CD14-positive monocyte (primary cell): ENCODE measurements at regions not wholly inside any gene's neighbourhood (a gene's known extent, or its start where the extent isn't known, plus 50 kb on each side); places are given as distances from the start of the nearest gene placed in this dataset.

ENCODE experiments used
- DNase-seq, 3 donors: peaks; one replicate each; pipeline ENCODE4 v3.0.0-alpha.2; 2011 to 2022
- H2AFZ ChIP-seq: 2 replicates; pipeline ENCODE4 v1.6.0; 2012; ENCODE audit warnings: mild to moderate bottlenecking, low read depth, low read length, inconsistent platforms; ENCODE audit not compliant: insufficient read depth, poor library complexity, severe bottlenecking
- H3K27ac ChIP-seq, 2 donors: 1 replicate in 1 of 2; 2 replicates in 1 of 2; pipeline ENCODE4 v1.5.1; 2012 to 2013; ENCODE audit warnings: low read length in 2 of 2, control low read depth in 1 of 2, inconsistent platforms in 1 of 2, low read depth in 1 of 2, mild to moderate bottlenecking in 1 of 2
- H3K27me3 ChIP-seq, 2 donors: one replicate each; pipeline versions ENCODE4 v1.6.0 to v1.6.1; 2011 to 2013; ENCODE audit warnings: low read length in 2 of 2; ENCODE audit not compliant: control insufficient read depth in 2 of 2, insufficient read depth in 2 of 2
- H3K36me3 ChIP-seq, 2 donors: replicated peaks in 1 of 2; 1 replicate in 1 of 2; 2 replicates in 1 of 2; pipeline versions ENCODE4 v1.5.1 to v1.6.1; 2012 to 2013; ENCODE audit warnings: low read length in 2 of 2, control low read depth in 1 of 2, inconsistent platforms in 1 of 2, mild to moderate bottlenecking in 1 of 2; ENCODE audit not compliant: insufficient read depth in 2 of 2, control insufficient read depth in 1 of 2
- H3K4me1 ChIP-seq, 2 donors: 1 replicate in 1 of 2; 2 replicates in 1 of 2; pipeline versions ENCODE4 v1.5.1 to v1.6.1; 2012 to 2013; ENCODE audit warnings: low read length in 2 of 2, control low read depth in 1 of 2, inconsistent platforms in 1 of 2, mild to moderate bottlenecking in 1 of 2, moderate library complexity in 1 of 2; ENCODE audit not compliant: insufficient read depth in 2 of 2, control insufficient read depth in 1 of 2
- H3K4me2 ChIP-seq: replicated peaks from 2 replicates; pipeline ENCODE3; 2012; ENCODE audit warnings: low read length, moderate library complexity, mild to moderate bottlenecking; ENCODE audit not compliant: poor library complexity, severe bottlenecking; ENCODE audit errors: extremely low read depth
- H3K4me3 ChIP-seq, 3 experiments: fragments of 200-600 bp in 1 of 3; sonication (generic) in 1 of 3; replicated peaks in 1 of 3; 1 replicate in 2 of 3; 2 replicates in 1 of 3; pipeline ENCODE4 v1.5.1; 2011 to 2013; ENCODE audit warnings: low read length in 3 of 3, mild to moderate bottlenecking in 3 of 3, control low read depth in 2 of 3, low read depth in 2 of 3, inconsistent platforms in 1 of 3, moderate library complexity in 1 of 3
- H3K79me2 ChIP-seq: 2 replicates; pipeline ENCODE4 v1.6.0; 2012; ENCODE audit warnings: mild to moderate bottlenecking, control low read depth, inconsistent platforms, low read length, moderate library complexity; ENCODE audit not compliant: insufficient read depth
- H3K9ac ChIP-seq: 2 replicates; pipeline ENCODE4 v1.6.0; 2017; ENCODE audit warnings: low read length, mild to moderate bottlenecking; ENCODE audit not compliant: insufficient read depth, poor library complexity, severe bottlenecking
- H3K9me3 ChIP-seq, 2 donors: replicated peaks in 1 of 2; 1 replicate in 1 of 2; 2 replicates in 1 of 2; pipeline versions ENCODE4 v1.5.1 to v1.6.1; 2012 to 2013; ENCODE audit warnings: low read length in 2 of 2, control low read depth in 1 of 2; ENCODE audit not compliant: control insufficient read depth in 1 of 2, insufficient read depth in 1 of 2
- H4K20me1 ChIP-seq: 2 replicates; pipeline ENCODE4 v1.6.0; 2012; ENCODE audit warnings: mild to moderate bottlenecking, low read length, control low read depth, moderate library complexity; ENCODE audit not compliant: insufficient read depth
- H3K27ac Mint-ChIP-seq, 7 donors: one replicate each; pipeline ENCODE4 v1.8.0; 2020; ENCODE audit warnings: mild to moderate bottlenecking in 7 of 7, mixed read lengths in 7 of 7, moderate library complexity in 6 of 7, inconsistent platforms in 2 of 7
- H3K27me3 Mint-ChIP-seq, 3 donors: one replicate each; pipeline ENCODE4 v1.8.0; 2021 to 2022; ENCODE audit warnings: low read depth in 3 of 3, mild to moderate bottlenecking in 3 of 3, mixed read lengths in 3 of 3, moderate library complexity in 3 of 3, inconsistent platforms in 1 of 3
- H3K36me3 Mint-ChIP-seq, 2 donors: one replicate each; pipeline ENCODE4 v1.8.0; 2020; ENCODE audit warnings: mixed read lengths in 2 of 2, inconsistent platforms in 1 of 2, mild to moderate bottlenecking in 1 of 2
- H3K4me1 Mint-ChIP-seq: one replicate; pipeline ENCODE4 v1.8.0; 2020; ENCODE audit warnings: mild to moderate bottlenecking, mixed read lengths
- H3K4me3 Mint-ChIP-seq, 2 donors: one replicate each; pipeline ENCODE4 v1.8.0; 2020; ENCODE audit warnings: mild to moderate bottlenecking in 2 of 2, mixed read lengths in 2 of 2, moderate library complexity in 1 of 2
- H3K9me3 Mint-ChIP-seq, 7 donors: one replicate each; pipeline ENCODE4 v1.8.0; 2020 to 2022; ENCODE audit warnings: mixed read lengths in 7 of 7, mild to moderate bottlenecking in 6 of 7, moderate library complexity in 6 of 7, inconsistent platforms in 2 of 7
- CTCF ChIP-seq: fragments of 200-600 bp; IDR thresholded peaks from one replicate; pipeline ENCODE4 v1.8.0; 2022; ENCODE audit warnings: antibody characterized with exemption, mild to moderate bottlenecking
- WGBS: methylation state at CpG from one replicate; pipeline ENCODE4 v1.1.5; 2013; ENCODE audit warnings: missing lambda C conversion rate; ENCODE audit not compliant: insufficient coverage; 5-methylcytosine and 5-hydroxymethylcytosine counted together
- intact Hi-C, 2 donors: fragments of 100-400 bp; cut with micrococcal nuclease; formaldehyde crosslinking; loops; one replicate each; pipeline versions ENCODE4 v1.15.0 to v1.15.1; 2023

- no peak overlapping the region for H3K4me3 Mint-ChIP-seq
- no CpG with 5 or more reads among the region's 2 CpGs for WGBS
Observed at GRCh38 chr2:40032650-40033319, 253.7 kb upstream of the THUMPD2 start.

DNA sequence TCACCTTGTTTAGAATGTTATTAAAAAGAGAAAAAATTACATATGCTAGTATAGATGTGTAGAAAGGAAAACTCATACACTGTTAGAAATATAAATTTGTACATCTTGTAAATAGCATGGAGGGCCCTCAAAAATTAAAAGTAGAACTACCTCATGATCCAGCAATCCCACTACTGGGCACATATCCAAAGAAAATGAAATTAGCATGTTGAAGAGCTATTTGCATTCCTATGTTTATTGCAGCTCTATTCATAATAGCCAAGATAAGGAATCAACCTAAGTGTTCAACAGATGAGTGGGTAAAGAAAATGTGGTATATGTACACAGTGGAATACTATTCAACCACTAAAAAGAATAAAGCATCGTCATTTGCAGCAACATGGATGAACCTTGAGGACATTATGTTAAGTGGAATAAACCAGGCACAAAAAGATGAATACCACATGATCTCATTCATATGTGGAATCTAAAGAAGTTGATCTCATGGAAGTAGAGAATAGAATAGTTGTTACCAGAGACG, 251.5 kb upstream of the THUMPD2 start:
- DNase-seq: no peak
- Histone ChIP-seq H3K4me2 (no peak overlapping the region), H2AFZ (no peak overlapping the region), H3K27ac (no peak overlapping the region), H3K9ac (no peak overlapping the region), H3K79me2 (no peaks in the 10 kb centered on the region), H3K27me3 (no peaks in the 10 kb centered on the region), H4K20me1 (no peaks in the 10 kb centered on the region), H3K4me1 (peaks cover 25 to 28% of the 10 kb centered on the region in 2 donors), H3K9me3 (peaks cover 15 to 16% of the 10 kb centered on the region in 2 donors), H3K36me3 (no peaks in the 10 kb centered on the region), H3K4me3 (no peak overlapping the region)
- peaks cover 0 to 10% of the 10 kb centered on the region in 2 donors for H3K36me3 Mint-ChIP-seq
- no peak for TF ChIP-seq CTCF
- no peak overlapping the region for H3K27ac Mint-ChIP-seq
- intact Hi-C loops: no loop called here
- no peak overlapping the region for H3K4me3 Mint-ChIP-seq
- peaks cover 35% of the 10 kb centered on the region for H3K4me1 Mint-ChIP-seq
- peaks cover 2 to 22% (median 20%) of the 10 kb centered on the region in 7 donors for H3K9me3 Mint-ChIP-seq
- WGBS: 100% methylated on average over 1 of the region's 2 CpGs
- H3K27me3 Mint-ChIP-seq: peaks cover 0 to 2% (median 0%) of the 10 kb centered on the region in 3 donors

More at GRCh38 chr2:40032650-40033319, 253.7 kb upstream of the THUMPD2 start:
- Histone ChIP-seq H3K4me2 (no peak overlapping the region), H3K9ac (no peak overlapping the region), H3K4me1 (peaks cover 47 to 48% of the 10 kb centered on the region in 2 donors), H3K36me3 (no peaks in the 10 kb centered on the region), H3K27me3 (no peaks in the 10 kb centered on the region), H4K20me1 (no peaks in the 10 kb centered on the region), H3K9me3 (peaks cover 15 to 16% of the 10 kb centered on the region in 2 donors), H3K79me2 (no peaks in the 10 kb centered on the region), H3K4me3 (no peak overlapping the region), H3K27ac (no peak overlapping the region), H2AFZ (no peak overlapping the region)
- Mint-ChIP-seq H3K36me3 (peaks cover 0 to 10% of the 10 kb centered on the region in 2 donors), H3K9me3 (peaks cover 2 to 22% (median 18%) of the 10 kb centered on the region in 7 donors), H3K27ac (no peak overlapping the region), H3K27me3 (no peaks in the 10 kb centered on the region), H3K4me1 (peaks cover 53% of the 10 kb centered on the region)
- TF ChIP-seq CTCF: no peak
- DNase-seq: no peak
- intact Hi-C loops: no loop called here
